NCI-H1092 treated with DMSO at 0.1 percent for 48 hours (cell line): ENCODE measurements at regions not wholly inside any gene's neighbourhood (a gene's known extent, or its start where the extent isn't known, plus 50 kb on each side); places are given as distances from the start of the nearest gene placed in this dataset.

Experiments used
- DNase-seq: peaks from one replicate; lab custom pipeline; 2025; lab: John Stamatoyannopoulos, UW

GRCh38 chr22:48001101-48001500 lies 1238.7 kb downstream of the TBC1D22A start:
- no peak for DNase-seq

GRCh38 chr22:47997612-47998011 lies 1235.2 kb downstream of the TBC1D22A start:
- no peak for DNase-seq

GRCh38 chr22:47997052-47997590 lies 1234.7 kb downstream of the TBC1D22A start:
- no peak for DNase-seq

GRCh38 chr22:47996446-47996857 lies 1234.0 kb downstream of the TBC1D22A start:
- no peak for DNase-seq

- DNase-seq: no peak
Observed at GRCh38 chr22:47995718-47996117, 1233.3 kb downstream of the TBC1D22A start.

GRCh38 chr22:47995264-47995627 lies 1232.8 kb downstream of the TBC1D22A start:
- no peak for DNase-seq

GRCh38 chr22:47994601-47995263 lies 1232.3 kb downstream of the TBC1D22A start:
- DNase-seq: no peak

- no peak for DNase-seq
Observed at GRCh38 chr22:47994045-47994444, 1231.6 kb downstream of the TBC1D22A start.

- DNase-seq: no peak
Observed at GRCh38 chr22:47990481-47990880, 1228.0 kb downstream of the TBC1D22A start.

GRCh38 chr22:47987885-47988515 lies 1225.5 kb downstream of the TBC1D22A start:
- no peak for DNase-seq

- DNase-seq: no peak
Observed at GRCh38 chr22:47976219-47976618, 1213.8 kb downstream of the TBC1D22A start.

- DNase-seq: no peak
Observed at GRCh38 chr22:47967831-47968230, 1205.4 kb downstream of the TBC1D22A start.

GRCh38 chr22:47966316-47966715 lies 1203.9 kb downstream of the TBC1D22A start:
- DNase-seq: no peak

- no peak for DNase-seq
Observed at GRCh38 chr22:47965896-47966295, 1203.4 kb downstream of the TBC1D22A start.

- DNase-seq: no peak
Observed at GRCh38 chr22:47965066-47965465, 1202.6 kb downstream of the TBC1D22A start.

GRCh38 chr22:47963660-47964059 lies 1201.2 kb downstream of the TBC1D22A start:
- DNase-seq: no peak

GRCh38 chr22:47957649-47958048 lies 1195.2 kb downstream of the TBC1D22A start:
- DNase-seq: no peak

GRCh38 chr22:47954107-47954506 lies 1191.7 kb downstream of the TBC1D22A start:
- no peak for DNase-seq

- DNase-seq: no peak
Observed at GRCh38 chr22:47944941-47945340, 1182.5 kb downstream of the TBC1D22A start.

GRCh38 chr22:47943729-47944700 lies 1181.6 kb downstream of the TBC1D22A start:
- DNase-seq: no peak

GRCh38 chr22:47940211-47940610 lies 1177.8 kb downstream of the TBC1D22A start:
- no peak for DNase-seq

- no peak for DNase-seq
Observed at GRCh38 chr22:47933891-47934290, 1171.4 kb downstream of the TBC1D22A start.
